NT2/D1 (cell line): ENCODE measurements at regions not wholly inside any gene's neighbourhood (a gene's known extent, or its start where the extent isn't known, plus 50 kb on each side); places are given as distances from the start of the nearest gene placed in this dataset.

Experiments
- DNase-seq: peaks from one replicate; pipeline ENCODE4 v3.0.0-alpha.2; 2011; ENCODE audit warnings: low read depth, low spot score
- H3K27me3 ChIP-seq: 2 replicates; pipeline ENCODE4 v1.6.0; 2011; ENCODE audit warnings: mild to moderate bottlenecking; ENCODE audit not compliant: insufficient read length, insufficient read depth
- H3K36me3 ChIP-seq: 2 replicates; pipeline ENCODE4 v1.6.1; 2011; ENCODE audit warnings: mild to moderate bottlenecking, low read length, mixed read lengths; ENCODE audit not compliant: insufficient read depth, insufficient read length
- H3K4me1 ChIP-seq: 2 replicates; pipeline ENCODE4 v1.5.1; 2011; ENCODE audit not compliant: insufficient read depth, insufficient read length
- H3K4me3 ChIP-seq: 2 replicates; pipeline ENCODE4 v1.5.1; 2011; ENCODE audit warnings: low read depth; ENCODE audit not compliant: insufficient read length
- H3K9ac ChIP-seq: 2 replicates; pipeline ENCODE4 v1.6.0; 2011; ENCODE audit warnings: low read depth; ENCODE audit not compliant: insufficient read length
- H3K9me3 ChIP-seq: 2 replicates; pipeline ENCODE4 v1.5.1; 2011; ENCODE audit warnings: mild to moderate bottlenecking, low read length; ENCODE audit not compliant: insufficient read depth
- SUZ12 ChIP-seq: IDR thresholded peaks from 2 replicates; pipeline ENCODE4 v1.6.1; 2011; ENCODE audit not compliant: insufficient read length, insufficient read depth; ENCODE audit errors: extremely low read depth
- YY1 ChIP-seq: IDR thresholded peaks from 2 replicates; pipeline ENCODE4 v1.6.1; 2011; ENCODE audit not compliant: insufficient read length, insufficient read depth
- ZNF274 ChIP-seq: IDR thresholded peaks from 2 replicates; pipeline ENCODE4 v1.6.1; 2011; ENCODE audit warnings: mild to moderate bottlenecking, low read depth, low read length

DNA sequence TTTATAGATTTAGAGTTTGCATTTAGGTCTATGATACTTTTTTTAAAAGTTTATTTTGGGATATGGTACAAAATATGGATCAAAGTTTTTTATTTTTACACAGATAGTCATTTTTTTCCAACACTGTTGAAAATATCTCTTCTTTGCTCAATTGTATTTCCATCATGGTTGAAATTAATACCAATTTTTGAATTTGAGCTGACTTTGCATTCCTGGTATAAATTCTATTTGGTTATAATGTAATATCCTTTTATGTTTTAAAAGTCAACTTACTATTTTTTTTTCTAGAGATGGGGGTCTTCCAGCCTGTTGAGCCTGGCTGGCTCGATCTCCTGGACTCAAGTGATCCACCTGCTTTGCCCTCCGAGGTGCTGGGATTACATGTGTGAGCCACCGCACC is 620.1 kb downstream of the OLFM4 start:
- Histone ChIP-seq H3K9ac (no peak overlapping the region), H3K9me3 (no peaks in the 10 kb centered on the region), H3K4me1 (no peaks in the 10 kb centered on the region), H3K4me3 (no peak overlapping the region), H3K27me3 (no peaks in the 10 kb centered on the region), H3K36me3 (no peaks in the 10 kb centered on the region)
- DNase-seq = no peak
- TF ChIP-seq YY1 = no peak
- TF ChIP-seq ZNF274 = no peak
- no peak for TF ChIP-seq SUZ12

DNA sequence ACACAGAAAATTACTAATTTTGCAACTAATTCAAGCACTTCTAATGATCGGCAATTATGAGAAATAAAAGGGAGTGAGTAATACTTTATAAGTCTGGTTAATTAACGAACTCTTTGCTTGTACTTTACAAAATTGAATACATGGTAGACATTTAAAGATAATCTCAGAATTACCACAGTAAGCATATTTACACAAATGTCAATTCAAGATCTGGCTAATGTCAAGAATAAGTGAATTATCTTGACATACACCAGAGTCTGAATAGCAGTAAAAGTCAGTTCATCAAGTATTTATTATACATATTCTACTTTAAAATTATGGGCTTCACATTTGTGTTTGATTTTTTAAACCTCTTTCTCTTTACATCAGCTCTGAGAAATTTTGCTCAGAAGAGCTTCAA is 643.4 kb downstream of the OLFM4 start:
- H3K9me3 ChIP-seq = no peaks in the 10 kb centered on the region
- TF ChIP-seq YY1 = no peak
- TF ChIP-seq SUZ12 = no peak
- no peak for TF ChIP-seq ZNF274
- H3K4me1 ChIP-seq = no peaks in the 10 kb centered on the region
- H3K36me3 ChIP-seq = no peaks in the 10 kb centered on the region
- H3K9ac ChIP-seq = no peak overlapping the region
- DNase-seq = no peak
- H3K27me3 ChIP-seq = no peaks in the 10 kb centered on the region
- no peak overlapping the region for H3K4me3 ChIP-seq

DNA sequence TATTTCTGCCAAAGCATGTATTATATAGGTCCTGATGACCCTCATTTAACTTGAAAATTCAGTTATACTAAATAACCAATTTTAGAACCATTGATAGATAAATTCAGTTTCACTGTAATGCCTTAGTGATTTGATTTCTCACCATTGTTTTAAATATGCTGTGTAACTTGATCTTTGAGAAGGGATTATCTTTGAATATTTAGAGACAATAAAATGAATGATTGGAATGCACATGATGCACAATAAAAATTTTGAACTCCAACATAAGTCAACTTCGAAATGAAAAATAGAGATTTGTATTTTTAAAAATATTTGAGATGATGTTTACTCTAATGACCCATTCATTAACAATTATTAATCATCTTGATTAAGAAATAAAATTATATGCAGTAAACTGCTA is 654.5 kb downstream of the OLFM4 start:
- no peaks in the 10 kb centered on the region for H3K4me1 ChIP-seq
- TF ChIP-seq YY1 = no peak
- TF ChIP-seq SUZ12 = no peak
- TF ChIP-seq ZNF274 = no peak
- no peak overlapping the region for H3K4me3 ChIP-seq
- H3K27me3 ChIP-seq = no peaks in the 10 kb centered on the region
- no peak for DNase-seq
- no peaks in the 10 kb centered on the region for H3K9me3 ChIP-seq
- H3K9ac ChIP-seq = no peak overlapping the region
- H3K36me3 ChIP-seq = no peaks in the 10 kb centered on the region

DNA sequence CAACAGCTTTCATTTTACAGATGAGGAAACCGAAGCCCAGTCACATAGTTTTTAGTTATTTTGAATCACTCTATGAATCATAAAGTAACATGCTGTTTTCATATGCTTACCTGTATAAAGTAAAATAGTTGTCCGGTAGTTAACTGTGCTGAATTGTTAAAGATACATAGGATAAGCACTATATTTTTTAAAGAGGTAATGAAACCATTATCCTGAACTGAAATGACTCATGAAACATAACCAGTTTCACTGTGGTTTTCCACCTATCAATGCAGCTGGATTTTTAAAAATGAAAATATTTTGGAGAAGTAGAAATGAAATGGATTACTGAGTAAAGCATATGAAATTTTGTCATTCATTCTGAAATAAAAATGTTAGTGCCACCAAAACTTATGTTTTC is 655.0 kb downstream of the OLFM4 start:
- TF ChIP-seq YY1 = no peak
- TF ChIP-seq SUZ12 = no peak
- TF ChIP-seq ZNF274 = no peak
- Histone ChIP-seq H3K9ac (no peak overlapping the region), H3K27me3 (no peaks in the 10 kb centered on the region), H3K4me1 (no peaks in the 10 kb centered on the region), H3K9me3 (no peaks in the 10 kb centered on the region), H3K36me3 (no peaks in the 10 kb centered on the region), H3K4me3 (no peak overlapping the region)
- no peak for DNase-seq

DNA sequence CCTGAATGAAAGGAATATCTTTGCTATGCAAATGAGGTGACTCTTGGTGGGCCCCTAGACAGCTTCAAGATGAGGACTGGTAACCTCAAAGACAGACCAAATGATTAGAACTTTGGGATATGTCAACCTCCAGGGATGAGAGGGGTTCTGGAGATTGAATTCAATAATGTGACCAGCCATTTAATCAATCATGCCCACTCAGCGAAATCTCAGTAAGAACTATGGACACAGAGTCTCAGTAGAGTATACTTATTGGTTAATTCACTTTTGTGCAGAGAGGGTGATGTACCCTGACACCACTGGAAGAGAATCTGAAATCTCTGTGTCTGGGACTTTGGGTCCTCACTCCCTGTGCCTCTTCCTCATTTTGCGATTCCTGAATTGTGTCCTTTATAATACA is 662.8 kb downstream of the OLFM4 start:
- H3K27me3 ChIP-seq = no peaks in the 10 kb centered on the region
- no peaks in the 10 kb centered on the region for H3K4me1 ChIP-seq
- no peak for TF ChIP-seq ZNF274
- no peak overlapping the region for H3K4me3 ChIP-seq
- no peak for DNase-seq
- H3K9me3 ChIP-seq = no peaks in the 10 kb centered on the region
- no peaks in the 10 kb centered on the region for H3K36me3 ChIP-seq
- H3K9ac ChIP-seq = no peak overlapping the region

DNA sequence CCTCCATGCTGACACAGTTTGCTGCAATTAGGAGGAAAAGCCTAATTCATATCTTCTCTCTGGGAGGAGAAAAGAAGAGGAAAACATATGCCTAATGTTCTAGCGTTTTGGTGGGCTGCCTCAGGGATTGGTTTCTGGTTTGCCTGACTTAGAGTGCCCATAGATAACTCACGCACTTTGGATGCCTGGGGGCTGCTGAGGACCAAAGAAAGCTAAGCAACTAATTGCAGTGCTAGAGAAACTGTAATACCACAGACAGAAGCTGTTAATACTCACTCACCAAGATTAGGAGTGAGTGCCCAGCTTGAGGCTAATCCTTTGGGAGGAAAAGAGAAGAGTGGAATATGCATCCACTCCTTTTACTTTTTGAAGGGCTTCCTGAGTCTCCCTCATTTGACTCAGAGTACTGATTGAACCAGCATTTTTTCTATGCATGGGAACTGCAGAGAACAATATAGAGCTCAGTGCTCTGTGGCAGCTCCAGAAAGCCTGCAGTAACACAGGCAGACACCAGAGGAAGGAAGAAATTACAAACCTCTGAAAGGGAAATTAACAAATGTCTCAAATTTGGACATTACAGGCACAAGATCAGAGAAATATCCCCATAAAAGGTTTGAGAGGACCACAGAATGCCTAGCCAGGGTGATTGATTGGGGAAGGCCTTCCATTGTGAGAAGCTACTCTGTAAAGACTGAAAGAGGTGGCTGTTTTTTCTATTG is 666.4 kb downstream of the OLFM4 start:
- TF ChIP-seq YY1 (no peak), ZNF274 (no peak), SUZ12 (no peak)
- Histone ChIP-seq H3K4me3 (no peak overlapping the region), H3K9me3 (no peaks in the 10 kb centered on the region), H3K27me3 (no peaks in the 10 kb centered on the region), H3K36me3 (no peaks in the 10 kb centered on the region), H3K9ac (no peak overlapping the region), H3K4me1 (no peaks in the 10 kb centered on the region)
- DNase-seq = no peak

- Histone ChIP-seq H3K4me1 (no peaks in the 10 kb centered on the region), H3K9ac (no peak overlapping the region), H3K27me3 (no peaks in the 10 kb centered on the region), H3K36me3 (no peaks in the 10 kb centered on the region), H3K4me3 (no peak overlapping the region), H3K9me3 (no peaks in the 10 kb centered on the region)
- no peak for TF ChIP-seq ZNF274
- TF ChIP-seq SUZ12 = no peak
- no peak for TF ChIP-seq YY1
- no peak for DNase-seq
These were observed 674.9 kb downstream of the OLFM4 start for GRCh38 chr13:53703371-53704080.
